ENCODE measurements at regions not wholly inside any gene's neighbourhood (a gene's known extent, or its start where the extent isn't known, plus 50 kb on each side); places are given as distances from the start of the nearest gene placed in this dataset.

- TF ChIP-seq ZBTB33 (IDR thresholded peaks at IDR 0.05; ENCODE audit: borderline replicate concordance, low read depth) (no peak), TCF12 (IDR thresholded peaks at IDR 0.05) (no peak), NRF1 (IDR thresholded peaks at IDR 0.05; ENCODE audit: low read depth, low read length) (no peak)
These were observed 292.9 kb upstream of the TMEFF2 start (continued) for GRCh38 chr2:192487636-192488035.

- no peaks in the 10 kb centered on the region for H3K27me3 ChIP-seq (ENCODE audit: insufficient read depth)
- DNase-seq: no peak
- no peaks in the 10 kb centered on the region for H3F3A ChIP-seq (replicated peaks; ENCODE audit: insufficient read depth)
- H2AFZ ChIP-seq (ENCODE audit: low read depth): no peak overlapping the region
- WGBS (ENCODE audit: low lambda C conversion rate): 29% methylated on average over 1 of the region's 1 CpG
- H3K9me2 ChIP-seq: no peaks in the 10 kb centered on the region
- POLR2A ChIA-PET: no interaction called here
- no peak overlapping the region for H3K9ac ChIP-seq
- no peaks in the 10 kb centered on the region for H4K20me1 ChIP-seq (ENCODE audit: insufficient read depth)
- no peak overlapping the region for H3K4me3 ChIP-seq (ENCODE audit: low read depth in 2 of 2, low read length in 1 of 2)
- no peaks in the 10 kb centered on the region for H3K79me2 ChIP-seq (ENCODE audit: insufficient read depth)
- CTCF ChIA-PET: no interaction called here
- no peak overlapping the region for H3K27ac ChIP-seq (ENCODE audit: low read depth in 2 of 2, low read length in 1 of 2)
- H3K4me1 ChIP-seq (ENCODE audit: control insufficient read depth in 1 of 2, insufficient read depth in 2 of 2, low read depth in 1 of 2, low read length in 1 of 2): no peaks in the 10 kb centered on the region
- H3K4me2 ChIP-seq: no peak overlapping the region
- no peaks in the 10 kb centered on the region for H3K36me3 ChIP-seq (replicated peaks in 1 of 2; ENCODE audit: control insufficient read depth in 1 of 2, insufficient read depth in 2 of 2, low read length in 1 of 2)
- H3K9me3 ChIP-seq: no peaks in the 10 kb centered on the region
- TF ChIP-seq SMC3 (IDR thresholded peaks at IDR 0.05; ENCODE audit: low read depth, low read length): no peak
- TF ChIP-seq TAF1 (IDR thresholded peaks at IDR 0.05; ENCODE audit: borderline replicate concordance, low read depth, low read length): no peak
- TF ChIP-seq GABPA (IDR thresholded peaks at IDR 0.05; ENCODE audit: low read depth): no peak
- TF ChIP-seq MAX (IDR thresholded peaks at IDR 0.05; ENCODE audit: low read depth): no peak
- TF ChIP-seq USF2 (IDR thresholded peaks at IDR 0.05; ENCODE audit: borderline replicate concordance, low read depth, low read length): no peak
- TF ChIP-seq IRF3 (IDR thresholded peaks at IDR 0.05; ENCODE audit: low read depth, low read length): no peak
- TF ChIP-seq FOXJ3 (CRISPR knock-in tag; IDR thresholded peaks at IDR 0.05): no peak
- TF ChIP-seq MEF2A (IDR thresholded peaks at IDR 0.05; ENCODE audit: borderline replicate concordance, low read depth): no peak
- TF ChIP-seq YY1 (IDR thresholded peaks at IDR 0.05; ENCODE audit: low read depth): no peak
- no peak for TF ChIP-seq CTCF (IDR thresholded peaks at IDR 0.05)
- TF ChIP-seq REST (IDR thresholded peaks at IDR 0.05; ENCODE audit: low read depth, low read length): no peak
- no peak for TF ChIP-seq RAD21 (IDR thresholded peaks at IDR 0.05; ENCODE audit: low read length)
- TF ChIP-seq TCF12 (IDR thresholded peaks at IDR 0.05): no peak
- no peak for TF ChIP-seq RCOR1 (IDR thresholded peaks at IDR 0.05; ENCODE audit: low read length)
- TF ChIP-seq MXI1 (IDR thresholded peaks at IDR 0.05; ENCODE audit: low read depth, low read length): no peak
- no peak for TF ChIP-seq ELF1 (IDR thresholded peaks at IDR 0.05)
- no peak for TF ChIP-seq USF1 (IDR thresholded peaks at IDR 0.05; ENCODE audit: borderline replicate concordance, low read depth)
- TF ChIP-seq POLR2AphosphoS5 (IDR thresholded peaks at IDR 0.05; ENCODE audit: low read depth, low read length): no peak
These were observed 290.2 kb upstream of the TMEFF2 start for GRCh38 chr2:192484903-192485302.
